Tibial nerve (tissue), 3 donors: ENCODE measurements at regions not wholly inside any gene's neighbourhood (a gene's known extent, or its start where the extent isn't known, plus 50 kb on each side); places are given as distances from the start of the nearest gene placed in this dataset.

ENCODE experiments used
- CTCF ChIP-seq, 5 experiments: fragments of 200-600 bp in 3 of 5; fragments of 450-650 bp in 2 of 5; sonication (generic) in 3 of 5; IDR thresholded peaks; one replicate each; pipeline ENCODE4 v1.5.1; 2016 to 2019; ENCODE audit warnings: antibody characterized with exemption in 5 of 5, mild to moderate bottlenecking in 3 of 5, moderate library complexity in 2 of 5
- POLR2A ChIP-seq, 2 donors: fragments of 450-650 bp; IDR thresholded peaks; one replicate each; pipeline ENCODE4 v1.6.1; 2017; ENCODE audit warnings: antibody characterized with exemption in 2 of 2, mild to moderate bottlenecking in 2 of 2, moderate library complexity in 2 of 2

- TF ChIP-seq POLR2A (IDR thresholded peaks at IDR 0.05), result no peak
- TF ChIP-seq CTCF (IDR thresholded peaks at IDR 0.05), result no peak
Observed at GRCh38 chr14:34364201-34364600, 97.8 kb downstream of the SPTSSA start.
